Left ventricle myocardium inferior (tissue), 1 donor: ENCODE measurements at regions not wholly inside any gene's neighbourhood (a gene's known extent, or its start where the extent isn't known, plus 50 kb on each side); places are given as distances from the start of the nearest gene placed in this dataset.
"Not testable (repeated sequence)": the region's sequence is repeated elsewhere in the genome, so short reads cannot be mapped to it uniquely, and the experiment has no call there.

Experiments
- DNase-seq: peaks from one replicate; pipeline ENCODE4 v3.0.0-alpha.2; 2020
- H3K27ac ChIP-seq: fragments of 200-600 bp; replicated peaks from 2 replicates; pipeline ENCODE4 v1.8.0; 2021
- H3K27me3 ChIP-seq: fragments of 200-600 bp; 2 replicates; pipeline ENCODE4 v1.8.0; 2021; ENCODE audit warnings: low read depth
- H3K36me3 ChIP-seq: fragments of 200-600 bp; 2 replicates; pipeline ENCODE4 v1.8.0; 2021
- H3K4me1 ChIP-seq: fragments of 200-600 bp; 2 replicates; pipeline ENCODE4 v1.8.0; 2021
- H3K4me3 ChIP-seq: fragments of 200-600 bp; 2 replicates; pipeline ENCODE4 v1.8.0; 2021; ENCODE audit warnings: mild to moderate bottlenecking, moderate library complexity
- H3K9me3 ChIP-seq: fragments of 200-600 bp; replicated peaks from 2 replicates; pipeline ENCODE4 v1.8.0; 2021
- intact Hi-C: fragments of 100-400 bp; cut with micrococcal nuclease; formaldehyde crosslinking; loops from one replicate; pipeline ENCODE4 v1.11.0; 2022
- TF ChIP-seq, protein P1 (sequence below): fragments of 200-600 bp; IDR thresholded peaks from 2 replicates; pipeline ENCODE4 v1.8.0; 2021; ENCODE audit warnings: antibody characterized with exemption, mild to moderate bottlenecking, borderline replicate concordance
- donor health status: DM: no; HTN: yes; CAD: no; lungs with severe emphysema.

DNA sequence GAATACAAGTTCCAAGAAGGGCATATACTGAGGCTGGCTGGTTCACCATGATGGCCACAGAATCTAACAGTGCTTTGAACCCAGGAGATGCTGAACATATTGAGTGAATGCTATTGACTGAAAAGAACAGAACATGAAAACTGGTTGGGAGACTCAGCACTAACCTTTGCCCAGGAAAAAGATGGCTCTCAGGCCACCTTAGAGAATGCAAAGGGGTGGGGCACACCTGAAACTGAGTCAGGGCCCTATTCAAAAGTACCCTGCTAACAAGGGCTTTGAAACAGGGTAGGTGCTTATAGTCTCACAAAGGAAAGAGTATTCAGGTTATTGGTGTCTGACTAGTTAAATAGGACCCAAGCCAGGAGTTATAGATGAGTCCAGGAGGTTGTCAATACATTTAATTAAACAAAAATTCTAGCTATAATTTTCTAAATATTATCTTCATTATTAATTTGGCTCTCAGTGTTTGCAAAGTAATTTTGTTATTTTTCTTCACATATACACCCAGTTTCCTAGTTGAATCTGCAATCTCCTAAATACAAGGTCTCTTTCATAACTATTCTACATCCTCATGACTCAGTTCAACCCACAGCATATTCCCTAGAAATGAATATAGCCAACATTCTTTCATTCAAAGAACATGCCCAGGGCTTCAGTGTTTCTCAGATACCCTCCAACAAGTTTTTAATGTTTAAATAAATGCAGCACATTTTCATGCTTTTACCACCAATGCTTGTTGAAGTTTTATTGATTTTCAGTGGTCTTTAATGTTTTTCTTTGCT, 144.2 kb upstream of the RAPGEF2 start:
- intact Hi-C loops, result no loop called here
- Histone ChIP-seq H3K27me3 (no peaks in the 10 kb centered on the region), H3K9me3 (no peaks in the 10 kb centered on the region), H3K4me1 (no peaks in the 10 kb centered on the region), H3K27ac (no peak overlapping the region), H3K4me3 (no peak overlapping the region), H3K36me3 (no peaks in the 10 kb centered on the region)
- DNase-seq, result no peak
- TF ChIP-seq, protein P1, sequence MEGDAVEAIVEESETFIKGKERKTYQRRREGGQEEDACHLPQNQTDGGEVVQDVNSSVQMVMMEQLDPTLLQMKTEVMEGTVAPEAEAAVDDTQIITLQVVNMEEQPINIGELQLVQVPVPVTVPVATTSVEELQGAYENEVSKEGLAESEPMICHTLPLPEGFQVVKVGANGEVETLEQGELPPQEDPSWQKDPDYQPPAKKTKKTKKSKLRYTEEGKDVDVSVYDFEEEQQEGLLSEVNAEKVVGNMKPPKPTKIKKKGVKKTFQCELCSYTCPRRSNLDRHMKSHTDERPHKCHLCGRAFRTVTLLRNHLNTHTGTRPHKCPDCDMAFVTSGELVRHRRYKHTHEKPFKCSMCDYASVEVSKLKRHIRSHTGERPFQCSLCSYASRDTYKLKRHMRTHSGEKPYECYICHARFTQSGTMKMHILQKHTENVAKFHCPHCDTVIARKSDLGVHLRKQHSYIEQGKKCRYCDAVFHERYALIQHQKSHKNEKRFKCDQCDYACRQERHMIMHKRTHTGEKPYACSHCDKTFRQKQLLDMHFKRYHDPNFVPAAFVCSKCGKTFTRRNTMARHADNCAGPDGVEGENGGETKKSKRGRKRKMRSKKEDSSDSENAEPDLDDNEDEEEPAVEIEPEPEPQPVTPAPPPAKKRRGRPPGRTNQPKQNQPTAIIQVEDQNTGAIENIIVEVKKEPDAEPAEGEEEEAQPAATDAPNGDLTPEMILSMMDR, result no peak

DNA sequence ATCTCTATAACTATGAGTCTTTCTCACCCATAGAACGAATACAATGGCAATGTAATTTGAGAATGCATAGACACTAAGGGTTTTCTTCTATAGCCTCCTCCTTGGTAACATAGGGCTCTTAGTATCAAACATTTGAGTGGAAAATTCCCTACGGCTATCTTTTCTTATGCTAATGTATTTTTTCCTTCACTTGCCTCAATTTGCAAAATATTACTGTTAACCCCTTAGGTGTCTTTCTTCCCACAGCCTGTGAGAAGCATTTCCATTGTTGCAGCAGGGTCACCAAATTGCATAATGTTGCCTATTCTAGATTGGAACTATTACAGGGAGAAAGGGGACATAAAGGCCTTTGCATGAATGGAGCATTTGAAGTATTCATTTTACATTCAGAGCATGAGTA, 140.5 kb upstream of the RAPGEF2 start:
- no peaks in the 10 kb centered on the region for H3K9me3 ChIP-seq
- intact Hi-C loops, result no loop called here
- no peaks in the 10 kb centered on the region for H3K4me1 ChIP-seq
- H3K27me3 ChIP-seq, result no peaks in the 10 kb centered on the region
- no peak overlapping the region for H3K4me3 ChIP-seq
- no peak overlapping the region for H3K27ac ChIP-seq
- H3K36me3 ChIP-seq, result no peaks in the 10 kb centered on the region
- DNase-seq, result no peak
- TF ChIP-seq, protein P1, result no peak

DNA sequence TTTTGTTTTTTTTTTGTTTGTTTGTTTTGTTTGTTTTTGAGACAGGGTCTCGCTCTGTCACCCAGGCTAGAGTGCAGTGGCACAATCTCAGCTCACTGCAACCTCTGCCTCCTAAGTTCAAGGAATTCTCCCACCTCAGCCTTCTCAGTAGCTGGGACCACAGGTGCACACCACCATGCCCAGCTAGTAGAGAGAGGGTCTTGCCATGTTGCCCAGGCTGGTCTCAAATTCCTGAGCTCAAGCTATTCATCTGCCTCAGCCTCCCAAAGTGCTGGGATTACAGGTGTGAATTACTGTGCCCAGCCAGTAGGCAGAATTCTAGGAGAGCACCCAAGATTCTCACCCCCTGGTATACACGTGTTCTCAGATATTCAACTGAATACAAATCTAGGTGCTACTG, 139.6 kb upstream of the RAPGEF2 start:
- H3K9me3 ChIP-seq, intact Hi-C loops, H3K36me3 ChIP-seq, H3K27me3 ChIP-seq, H3K4me1 ChIP-seq, H3K27ac ChIP-seq, H3K4me3 ChIP-seq, DNase-seq: not testable (repeated sequence)

DNA sequence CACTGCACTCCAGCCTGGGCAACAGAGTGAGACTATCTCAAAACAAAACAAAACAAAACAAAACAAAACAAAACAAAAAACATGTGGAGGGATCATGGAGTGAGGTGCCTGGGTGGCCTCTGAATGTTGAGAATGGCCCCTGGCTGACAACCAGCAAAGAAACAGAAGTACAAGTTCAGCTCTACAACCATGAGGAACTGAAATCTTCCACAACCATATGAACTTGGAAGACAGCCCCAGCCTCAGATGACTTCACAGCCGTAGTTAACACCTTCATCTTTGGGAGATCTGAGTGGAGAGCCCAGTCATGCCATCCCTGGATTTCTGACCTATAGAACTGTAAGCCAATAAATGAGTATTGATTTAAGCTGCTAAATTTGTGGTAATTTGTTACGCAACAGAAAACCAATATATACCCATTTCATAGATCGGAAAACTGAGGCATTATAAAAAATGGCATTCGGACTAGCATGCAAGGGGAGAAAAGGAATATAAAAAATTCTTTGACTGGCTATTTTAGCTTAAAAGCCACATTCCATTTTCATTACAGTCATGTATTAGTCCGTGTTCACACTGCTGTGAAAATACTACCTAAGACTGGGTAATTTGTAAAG, 138.7 kb upstream of the RAPGEF2 start:
- Histone ChIP-seq H3K4me3 (no peak overlapping the region), H3K36me3 (no peaks in the 10 kb centered on the region), H3K27me3 (no peaks in the 10 kb centered on the region), H3K27ac (no peak overlapping the region), H3K4me1 (no peaks in the 10 kb centered on the region), H3K9me3 (no peaks in the 10 kb centered on the region)
- TF ChIP-seq, protein P1, result no peak
- no peak for DNase-seq
- intact Hi-C loops, result no loop called here

DNA sequence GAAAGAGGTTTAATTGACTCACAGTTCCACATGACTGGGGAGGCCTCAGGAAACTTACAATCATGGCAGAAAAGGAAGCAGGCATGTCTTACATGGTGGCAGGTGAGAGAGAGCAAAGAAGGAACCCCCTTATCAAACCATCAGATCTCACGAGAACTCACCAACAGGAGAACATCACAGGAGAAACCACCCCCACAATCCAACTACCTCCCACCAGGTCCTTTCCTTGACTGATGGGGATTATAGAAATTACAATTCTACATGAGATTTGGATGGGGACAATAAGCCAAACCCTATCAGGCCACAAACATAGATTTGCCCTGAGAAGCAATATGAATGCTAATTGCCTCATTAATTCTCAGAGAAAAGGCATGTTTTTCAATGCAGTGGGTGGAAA, 138.2 kb upstream of the RAPGEF2 start:
- no peak overlapping the region for H3K4me3 ChIP-seq
- DNase-seq, result no peak
- H3K4me1 ChIP-seq, result no peaks in the 10 kb centered on the region
- TF ChIP-seq, protein P1, result no peak
- no peak overlapping the region for H3K27ac ChIP-seq
- intact Hi-C loops, result no loop called here
- H3K27me3 ChIP-seq, result no peaks in the 10 kb centered on the region
- no peaks in the 10 kb centered on the region for H3K36me3 ChIP-seq
- no peaks in the 10 kb centered on the region for H3K9me3 ChIP-seq

DNA sequence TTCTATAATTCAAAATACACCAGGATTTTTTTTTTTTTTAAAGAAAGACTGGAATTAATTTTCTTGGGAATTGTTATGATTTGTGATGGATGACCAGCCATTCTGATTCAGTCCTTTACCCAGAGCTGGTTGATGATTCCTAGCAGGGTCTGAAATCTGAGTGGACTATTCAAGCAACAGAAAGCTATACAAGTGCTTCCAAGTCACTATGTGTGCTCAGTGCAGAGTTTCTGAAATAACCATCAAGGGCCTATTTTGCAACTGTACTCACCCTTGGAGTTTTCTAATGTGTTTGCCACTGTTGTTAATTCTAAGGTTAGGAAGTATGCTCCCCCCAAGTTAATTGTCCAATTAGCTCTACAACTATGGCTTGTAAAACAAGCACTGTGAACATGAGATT, 137.7 kb upstream of the RAPGEF2 start:
- DNase-seq, result no peak
- intact Hi-C loops, result no loop called here
- H3K27me3 ChIP-seq, result no peaks in the 10 kb centered on the region
- no peaks in the 10 kb centered on the region for H3K36me3 ChIP-seq
- no peak overlapping the region for H3K4me3 ChIP-seq
- no peaks in the 10 kb centered on the region for H3K9me3 ChIP-seq
- H3K4me1 ChIP-seq, result no peaks in the 10 kb centered on the region
- TF ChIP-seq, protein P1, result no peak
- H3K27ac ChIP-seq, result no peak overlapping the region
